HEK293 (cell line): ENCODE measurements at regions not wholly inside any gene's neighbourhood (a gene's known extent, or its start where the extent isn't known, plus 50 kb on each side); places are given as distances from the start of the nearest gene placed in this dataset.

Source experiments
- CTCF ChIA-PET: fragments of 350-600 bp; formaldehyde crosslinking; extraction: SDS; loops from one replicate; lab custom pipeline; 2021; ENCODE audit warnings: antibody characterized with exemption; lab: Yijun Ruan, JAX
- POLR2A ChIA-PET: fragments of 300-600 bp; formaldehyde crosslinking; extraction: SDS; loops from one replicate; lab custom pipeline; 2020; ENCODE audit warnings: antibody characterized with exemption, inconsistent platforms; lab: Yijun Ruan, JAX
- H3K27ac ChIP-seq: fragments of 200-500 bp; sonication (Bioruptor generic); 2 replicates; pipeline ENCODE4 v1.5.1; 2014; ENCODE audit warnings: low read depth, low read length, control low read depth, inconsistent platforms; ENCODE audit errors: extremely low read depth
- H3K36me3 ChIP-seq, 2 experiments: fragments of 200-500 bp in 1 of 2; sonication (Bioruptor generic) in 1 of 2; 1 replicate in 1 of 2; 2 replicates in 1 of 2; pipeline ENCODE4 v1.5.1; 2014 to 2017; ENCODE audit warnings: inconsistent platforms in 2 of 2, low read length in 2 of 2; ENCODE audit not compliant: control insufficient read depth in 2 of 2, insufficient read depth in 1 of 2
- H3K4me1 ChIP-seq: fragments of 200-500 bp; sonication (Bioruptor generic); 2 replicates; pipeline ENCODE4 v1.5.1; 2014; ENCODE audit warnings: mild to moderate bottlenecking, low read length, inconsistent platforms; ENCODE audit not compliant: control insufficient read depth, insufficient read depth
- H3K4me3 ChIP-seq: 2 replicates; pipeline ENCODE4 v1.5.1; 2011; ENCODE audit warnings: low read depth, mild to moderate bottlenecking, control low read depth, low read length, moderate library complexity
- H3K9me3 ChIP-seq: fragments of 200-500 bp; sonication (Bioruptor generic); 2 replicates; pipeline ENCODE4 v1.5.1; 2014; ENCODE audit warnings: low read depth, low read length, inconsistent platforms; ENCODE audit not compliant: control insufficient read depth, insufficient read depth
- CTCF ChIP-seq: fragments of 450-650 bp; formaldehyde crosslinking; IDR thresholded peaks from 2 replicates; pipeline ENCODE4 v1.5.1; 2016; ENCODE audit warnings: missing biosample characterization, missing genetic modification characterization
- OSR2 ChIP-seq: fragments of 450-650 bp; formaldehyde crosslinking; IDR thresholded peaks from 2 replicates; pipeline ENCODE4 v1.5.1; 2016; ENCODE audit warnings: missing biosample characterization, missing genetic modification characterization
- OVOL3 ChIP-seq: fragments of 450-650 bp; formaldehyde crosslinking; IDR thresholded peaks from 2 replicates; pipeline ENCODE4 v1.5.1; 2016; ENCODE audit warnings: missing biosample characterization, missing genetic modification characterization
- PATZ1 ChIP-seq: fragments of 450-650 bp; formaldehyde crosslinking; IDR thresholded peaks from 2 replicates; pipeline ENCODE4 v1.5.1; 2016; ENCODE audit warnings: missing biosample characterization, missing genetic modification characterization
- YY2 ChIP-seq: fragments of 450-650 bp; formaldehyde crosslinking; IDR thresholded peaks from 2 replicates; pipeline ENCODE4 v1.5.1; 2016; ENCODE audit warnings: missing biosample characterization, missing genetic modification characterization
- ZFP3 ChIP-seq: fragments of 450-650 bp; formaldehyde crosslinking; IDR thresholded peaks from 2 replicates; pipeline ENCODE4 v1.5.1; 2016; ENCODE audit warnings: low read depth, missing biosample characterization, missing genetic modification characterization
- ZNF157 ChIP-seq: fragments of 450-650 bp; formaldehyde crosslinking; IDR thresholded peaks from 2 replicates; pipeline ENCODE4 v1.5.1; 2016; ENCODE audit warnings: missing biosample characterization, missing genetic modification characterization
- ZNF2 ChIP-seq: fragments of 450-650 bp; formaldehyde crosslinking; IDR thresholded peaks from 2 replicates; pipeline ENCODE4 v1.5.1; 2016; ENCODE audit warnings: missing biosample characterization, missing genetic modification characterization
- ZNF239 ChIP-seq: fragments of 450-650 bp; formaldehyde crosslinking; IDR thresholded peaks from 2 replicates; pipeline ENCODE4 v1.5.1; 2016; ENCODE audit warnings: missing biosample characterization, missing genetic modification characterization
- ZNF248 ChIP-seq: fragments of 450-650 bp; formaldehyde crosslinking; IDR thresholded peaks from 2 replicates; pipeline ENCODE4 v1.5.1; 2017; ENCODE audit warnings: missing biosample characterization, missing genetic modification characterization
- ZNF266 ChIP-seq: fragments of 450-650 bp; formaldehyde crosslinking; IDR thresholded peaks from 2 replicates; pipeline ENCODE4 v1.5.1; 2016; ENCODE audit warnings: missing biosample characterization, missing genetic modification characterization, low read depth
- ZNF280D ChIP-seq: fragments of 450-650 bp; formaldehyde crosslinking; IDR thresholded peaks from 2 replicates; pipeline ENCODE4 v1.5.1; 2016; ENCODE audit warnings: missing biosample characterization, missing genetic modification characterization
- ZNF335 ChIP-seq: fragments of 450-650 bp; formaldehyde crosslinking; conservative IDR thresholded peaks from 2 replicates; pipeline ENCODE4 v1.5.1; 2016; ENCODE audit warnings: missing biosample characterization, missing genetic modification characterization
- ZNF366 ChIP-seq: fragments of 450-650 bp; formaldehyde crosslinking; conservative IDR thresholded peaks from 2 replicates; pipeline ENCODE4 v1.5.1; 2016; ENCODE audit warnings: missing biosample characterization, missing genetic modification characterization
- ZNF549 ChIP-seq: fragments of 450-650 bp; IDR thresholded peaks from 2 replicates; pipeline ENCODE4 v1.5.1; 2018; ENCODE audit warnings: missing biosample characterization, missing genetic modification characterization, mild to moderate bottlenecking, inconsistent platforms, moderate library complexity
- ZNF621 ChIP-seq: fragments of 450-650 bp; formaldehyde crosslinking; IDR thresholded peaks from 2 replicates; pipeline ENCODE4 v1.5.1; 2017; ENCODE audit warnings: missing biosample characterization, missing genetic modification characterization
- ZNF624 ChIP-seq: fragments of 450-650 bp; formaldehyde crosslinking; IDR thresholded peaks from 2 replicates; pipeline ENCODE4 v1.5.1; 2017; ENCODE audit warnings: missing biosample characterization, missing genetic modification characterization
- ZNF658 ChIP-seq: fragments of 450-650 bp; formaldehyde crosslinking; IDR thresholded peaks from 2 replicates; pipeline ENCODE4; 2016; ENCODE audit warnings: missing biosample characterization, missing genetic modification characterization
- ZNF677 ChIP-seq: fragments of 450-650 bp; IDR thresholded peaks from 2 replicates; pipeline ENCODE4 v1.5.0; 2018; ENCODE audit warnings: missing biosample characterization, mild to moderate bottlenecking, missing genetic modification characterization, moderate library complexity
- ZNF791 ChIP-seq: fragments of 450-650 bp; formaldehyde crosslinking; IDR thresholded peaks from 2 replicates; pipeline ENCODE4 v1.5.1; 2016; ENCODE audit warnings: missing biosample characterization, missing genetic modification characterization
- ZSCAN30 ChIP-seq: fragments of 450-650 bp; IDR thresholded peaks from 2 replicates; pipeline ENCODE4 v1.5.1; 2018; ENCODE audit warnings: missing biosample characterization, mild to moderate bottlenecking, missing genetic modification characterization, moderate library complexity
- TF ChIP-seq, protein P1 (sequence below): fragments of 450-650 bp; formaldehyde crosslinking; conservative IDR thresholded peaks from 2 replicates; pipeline ENCODE4 v1.5.1; 2016; ENCODE audit warnings: low read depth, missing biosample characterization, missing genetic modification characterization

DNA sequence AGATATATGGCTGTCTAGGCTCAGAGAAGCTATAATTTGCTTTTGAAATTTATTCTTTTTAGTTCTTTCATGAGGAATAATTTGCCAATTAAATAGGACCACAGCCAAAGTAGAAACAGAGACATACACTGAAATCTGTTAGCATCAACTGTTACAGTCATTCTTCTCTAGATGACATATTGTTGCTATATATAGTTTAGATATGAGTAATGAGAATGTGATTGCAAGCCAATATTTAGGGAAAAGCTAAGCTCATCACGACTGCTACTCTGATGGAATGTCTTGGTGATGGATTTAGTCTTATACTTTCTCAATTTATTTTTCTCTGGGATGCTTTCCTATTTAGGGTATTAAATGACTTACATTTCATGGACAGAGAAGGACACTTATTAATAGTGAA, 259.1 kb downstream of the LNPK start:
- no peaks in the 10 kb centered on the region for H3K9me3 ChIP-seq
- CTCF ChIA-PET = interaction anchor here (1.2 kb wide), 1 partner anchor 12 kb away, joined by 3 read pairs; no protein-coding TSS in a partner anchor
- no peaks in the 10 kb centered on the region for H3K4me1 ChIP-seq
- H3K4me3 ChIP-seq = no peak overlapping the region
- no peak overlapping the region for H3K27ac ChIP-seq
- POLR2A ChIA-PET = interaction anchor here (0.6 kb wide), 1 partner anchor 1169 kb away, joined by 3 read pairs; no protein-coding TSS in a partner anchor
- TF ChIP-seq ZSCAN30 (no peak), ZNF280D (tag by site-specific recombination) (no peak), ZNF335 (tag by site-specific recombination) (no peak), ZNF366 (tag by site-specific recombination) (no peak), ZNF791 (tag by site-specific recombination) (no peak)
- H3K36me3 ChIP-seq = no peaks in the 10 kb centered on the region

DNA sequence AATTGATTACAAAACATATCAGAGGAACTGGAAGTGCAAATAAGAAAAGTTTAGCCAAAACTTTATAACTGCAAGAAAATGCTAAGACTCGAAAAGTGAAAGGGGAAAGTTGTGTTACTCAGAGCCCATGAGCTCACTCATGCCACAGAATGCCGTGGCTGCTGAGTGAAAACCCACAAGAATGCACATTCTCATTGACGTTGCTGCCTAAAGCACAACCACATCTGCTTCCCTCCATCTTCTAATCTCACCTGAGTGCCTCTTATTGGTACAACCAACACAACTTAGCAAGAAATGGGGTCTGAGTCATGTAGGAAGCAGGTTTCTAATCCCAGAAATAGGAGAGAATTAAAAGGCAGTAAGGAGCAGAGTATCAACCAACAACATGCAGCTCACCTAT, 259.7 kb downstream of the LNPK start:
- Histone ChIP-seq H3K9me3 (no peaks in the 10 kb centered on the region), H3K27ac (no peak overlapping the region), H3K36me3 (no peaks in the 10 kb centered on the region), H3K4me3 (no peak overlapping the region), H3K4me1 (no peaks in the 10 kb centered on the region)
- no peak for TF ChIP-seq ZNF624 (tag by site-specific recombination)
- no peak for TF ChIP-seq PATZ1
- no peak for TF ChIP-seq ZNF239
- TF ChIP-seq ZNF677 = no peak
- TF ChIP-seq OSR2 = no peak
- TF ChIP-seq, protein P1, sequence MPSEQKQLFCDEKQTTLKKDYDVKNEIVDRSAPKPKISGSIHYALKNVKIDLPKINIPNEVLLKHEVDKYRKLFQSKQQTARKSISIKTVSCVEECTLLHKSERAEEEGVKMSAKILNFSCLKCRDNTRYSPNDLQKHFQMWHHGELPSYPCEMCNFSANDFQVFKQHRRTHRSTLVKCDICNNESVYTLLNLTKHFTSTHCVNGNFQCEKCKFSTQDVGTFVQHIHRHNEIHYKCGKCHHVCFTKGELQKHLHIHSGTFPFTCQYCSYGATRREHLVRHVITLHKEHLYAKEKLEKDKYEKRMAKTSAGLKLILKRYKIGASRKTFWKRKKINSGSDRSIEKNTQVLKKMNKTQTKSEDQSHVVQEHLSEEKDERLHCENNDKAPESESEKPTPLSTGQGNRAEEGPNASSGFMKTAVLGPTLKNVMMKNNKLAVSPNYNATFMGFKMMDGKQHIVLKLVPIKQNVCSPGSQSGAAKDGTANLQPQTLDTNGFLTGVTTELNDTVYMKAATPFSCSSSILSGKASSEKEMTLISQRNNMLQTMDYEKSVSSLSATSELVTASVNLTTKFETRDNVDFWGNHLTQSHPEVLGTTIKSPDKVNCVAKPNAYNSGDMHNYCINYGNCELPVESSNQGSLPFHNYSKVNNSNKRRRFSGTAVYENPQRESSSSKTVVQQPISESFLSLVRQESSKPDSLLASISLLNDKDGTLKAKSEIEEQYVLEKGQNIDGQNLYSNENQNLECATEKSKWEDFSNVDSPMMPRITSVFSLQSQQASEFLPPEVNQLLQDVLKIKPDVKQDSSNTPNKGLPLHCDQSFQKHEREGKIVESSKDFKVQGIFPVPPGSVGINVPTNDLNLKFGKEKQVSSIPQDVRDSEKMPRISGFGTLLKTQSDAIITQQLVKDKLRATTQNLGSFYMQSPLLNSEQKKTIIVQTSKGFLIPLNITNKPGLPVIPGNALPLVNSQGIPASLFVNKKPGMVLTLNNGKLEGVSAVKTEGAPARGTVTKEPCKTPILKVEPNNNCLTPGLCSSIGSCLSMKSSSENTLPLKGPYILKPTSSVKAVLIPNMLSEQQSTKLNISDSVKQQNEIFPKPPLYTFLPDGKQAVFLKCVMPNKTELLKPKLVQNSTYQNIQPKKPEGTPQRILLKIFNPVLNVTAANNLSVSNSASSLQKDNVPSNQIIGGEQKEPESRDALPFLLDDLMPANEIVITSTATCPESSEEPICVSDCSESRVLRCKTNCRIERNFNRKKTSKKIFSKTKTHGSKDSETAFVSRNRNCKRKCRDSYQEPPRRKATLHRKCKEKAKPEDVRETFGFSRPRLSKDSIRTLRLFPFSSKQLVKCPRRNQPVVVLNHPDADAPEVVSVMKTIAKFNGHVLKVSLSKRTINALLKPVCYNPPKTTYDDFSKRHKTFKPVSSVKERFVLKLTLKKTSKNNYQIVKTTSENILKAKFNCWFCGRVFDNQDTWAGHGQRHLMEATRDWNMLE = no peak
- CTCF ChIA-PET = interaction anchor here (1.2 kb wide), 1 partner anchor 11 kb away, joined by 3 read pairs; no protein-coding TSS in a partner anchor
- POLR2A ChIA-PET = no interaction called here

DNA sequence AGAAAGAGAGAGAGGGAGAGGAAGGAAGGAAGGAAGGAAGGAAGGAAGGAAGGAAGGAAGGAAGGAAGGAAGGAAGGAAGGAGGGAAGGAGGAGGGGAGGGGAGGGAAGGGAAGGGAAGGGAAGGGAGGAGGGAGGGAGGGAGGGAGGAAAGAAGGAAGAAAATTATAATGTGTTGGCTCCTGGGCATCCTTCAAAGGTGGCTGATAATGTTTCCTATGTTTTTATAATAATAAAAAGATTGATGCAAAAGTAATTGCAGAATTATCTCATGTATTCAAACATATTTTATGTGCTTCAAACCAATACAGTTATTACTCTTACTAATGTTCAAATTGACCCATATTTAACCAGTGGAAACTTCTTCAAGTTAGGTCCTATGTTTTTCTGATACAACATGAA, 260.9 kb downstream of the LNPK start:
- no peaks in the 10 kb centered on the region for H3K4me1 ChIP-seq
- H3K4me3 ChIP-seq = no peak overlapping the region
- H3K9me3 ChIP-seq = no peaks in the 10 kb centered on the region
- CTCF ChIA-PET = no interaction called here
- H3K27ac ChIP-seq = no peak overlapping the region
- H3K36me3 ChIP-seq = no peaks in the 10 kb centered on the region
- POLR2A ChIA-PET = no interaction called here
- no peak for TF ChIP-seq CTCF (tag by site-specific recombination)
- TF ChIP-seq ZNF248 (tag by site-specific recombination) = no peak
- TF ChIP-seq ZNF157 (tag by site-specific recombination) = no peak
- TF ChIP-seq OVOL3 (tag by site-specific recombination) = no peak
- no peak for TF ChIP-seq ZNF2
- no peak for TF ChIP-seq ZFP3 (tag by site-specific recombination)
- no peak for TF ChIP-seq ZNF266
- TF ChIP-seq ZNF549 = no peak
- no peak for TF ChIP-seq ZNF621 (tag by site-specific recombination)
- TF ChIP-seq ZNF658 (tag by site-specific recombination) = no peak
- TF ChIP-seq YY2 (tag by site-specific recombination) = no peak
